COLO668 (cell line): ENCODE measurements at regions not wholly inside any gene's neighbourhood (a gene's known extent, or its start where the extent isn't known, plus 50 kb on each side); places are given as distances from the start of the nearest gene placed in this dataset.

Experiments
- DNase-seq: peaks from one replicate; lab custom pipeline; 2025; ENCODE audit not compliant: unreplicated experiment; lab: John Stamatoyannopoulos, UW

GRCh38 chrX:42097486-42097885 lies 174.1 kb upstream of the CASK start:
- no peak for DNase-seq

- DNase-seq = no peak
These were observed 173.0 kb upstream of the CASK start for GRCh38 chrX:42096265-42096920.

- DNase-seq = no peak
These were observed 170.9 kb upstream of the CASK start for GRCh38 chrX:42094218-42094617.

GRCh38 chrX:42093756-42094155 lies 170.4 kb upstream of the CASK start:
- DNase-seq = no peak

- no peak for DNase-seq
These were observed 167.0 kb upstream of the CASK start for GRCh38 chrX:42090395-42090794.

- DNase-seq = no peak
These were observed 165.7 kb upstream of the CASK start for GRCh38 chrX:42089031-42089430.

GRCh38 chrX:42087960-42088359 lies 164.6 kb upstream of the CASK start:
- DNase-seq = no peak

GRCh38 chrX:42085836-42086235 lies 162.5 kb upstream of the CASK start:
- DNase-seq = no peak

GRCh38 chrX:42079968-42080367 lies 156.6 kb upstream of the CASK start:
- DNase-seq = no peak

- no peak for DNase-seq
These were observed 154.3 kb upstream of the CASK start for GRCh38 chrX:42077675-42078074.

- DNase-seq = no peak
These were observed 151.7 kb upstream of the CASK start for GRCh38 chrX:42075032-42075431.

- no peak for DNase-seq
These were observed 150.1 kb upstream of the CASK start for GRCh38 chrX:42073448-42073847.

GRCh38 chrX:42070866-42071265 lies 147.5 kb upstream of the CASK start:
- no peak for DNase-seq

- no peak for DNase-seq
These were observed 130.9 kb upstream of the CASK start for GRCh38 chrX:42054256-42054655.

- no peak for DNase-seq
These were observed 127.0 kb upstream of the CASK start for GRCh38 chrX:42050345-42050744.

GRCh38 chrX:42047886-42048285 lies 124.5 kb upstream of the CASK start:
- no peak for DNase-seq

- no peak for DNase-seq
These were observed 104.8 kb upstream of the CASK start for GRCh38 chrX:42028109-42028508.

GRCh38 chrX:42027367-42028000 lies 104.1 kb upstream of the CASK start:
- no peak for DNase-seq

- no peak for DNase-seq
These were observed 102.5 kb upstream of the CASK start for GRCh38 chrX:42025861-42026260.

GRCh38 chrX:42023122-42023521 lies 99.8 kb upstream of the CASK start:
- DNase-seq = no peak

- DNase-seq = no peak
These were observed 98.8 kb upstream of the CASK start for GRCh38 chrX:42022158-42022557.

GRCh38 chrX:42021058-42021457 lies 97.7 kb upstream of the CASK start:
- DNase-seq = no peak

GRCh38 chrX:42020225-42020624 lies 96.9 kb upstream of the CASK start:
- DNase-seq = no peak
